ENCODE measurements at regions not wholly inside any gene's neighbourhood (a gene's known extent, or its start where the extent isn't known, plus 50 kb on each side); places are given as distances from the start of the nearest gene placed in this dataset.

DNA sequence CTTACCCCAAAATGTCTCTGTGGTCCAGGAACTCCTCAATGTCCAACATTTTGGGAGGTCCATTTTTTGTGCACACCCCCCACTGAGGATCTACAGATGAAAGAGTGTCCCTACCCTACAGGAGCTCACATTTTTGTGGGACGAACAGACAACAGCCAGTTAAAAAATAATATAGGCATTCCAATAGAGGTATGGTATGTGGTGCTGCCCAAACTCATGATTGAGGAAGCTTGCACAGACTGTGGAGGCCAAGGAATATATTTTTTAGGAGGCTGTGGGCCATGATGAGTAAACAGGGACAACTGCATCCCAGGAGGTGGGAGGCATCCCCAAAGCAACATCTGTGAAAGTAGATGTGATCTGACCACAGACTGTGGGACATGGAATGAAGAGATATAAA lies 181.0 kb upstream of the HCCS start:
- TF ChIP-seq CTCF (IDR thresholded peaks at IDR 0.05; ENCODE audit: low read length) (no peak), EZH2 (optimal IDR thresholded peaks at IDR 0.05; ENCODE audit: low read depth, low read length) (no peak), EZH2phosphoT487 (IDR thresholded peaks at IDR 0.05; ENCODE audit: low read length) (no peak)
